ENCODE measurements at regions not wholly inside any gene's neighbourhood (a gene's known extent, or its start where the extent isn't known, plus 50 kb on each side); places are given as distances from the start of the nearest gene placed in this dataset.
"Not testable (repeated sequence)": the region's sequence is repeated elsewhere in the genome, so short reads cannot be mapped to it uniquely, and the experiment has no call there.

- Histone ChIP-seq H3K18ac (ENCODE audit: low read length) (no peak overlapping the region), H3K4ac (ENCODE audit: low read depth, low read length) (no peak overlapping the region), H2AK5ac (ENCODE audit: low read length) (no peak overlapping the region), H3K4me3 (ENCODE audit: low read length) (no peak overlapping the region), H4K5ac (ENCODE audit: low read length) (no peak overlapping the region), H3K4me1 (ENCODE audit: control insufficient read depth, low read depth, low read length) (peaks cover 8% of the 10 kb centered on the region), H2BK120ac (ENCODE audit: low read depth, low read length) (no peak overlapping the region), H3K79me2 (ENCODE audit: control insufficient read depth, insufficient read depth, low read length) (no peaks in the 10 kb centered on the region), H3K27me3 (ENCODE audit: insufficient read depth, low read length, poor library complexity) (no peaks in the 10 kb centered on the region), H2BK15ac (replicated peaks; ENCODE audit: low read depth) (no peak overlapping the region), H2BK5ac (ENCODE audit: low read length) (no peak overlapping the region), H3K23ac (ENCODE audit: low read length) (no peak overlapping the region), H3K4me2 (ENCODE audit: low read length) (no peak overlapping the region), H4K8ac (ENCODE audit: low read depth, low read length) (no peak overlapping the region), H3K27ac (ENCODE audit: low read depth, low read length) (no peak overlapping the region), H3K36me3 (ENCODE audit: control insufficient read depth, insufficient read depth, low read length) (no peaks in the 10 kb centered on the region), H3K79me1 (ENCODE audit: low read length) (no peaks in the 10 kb centered on the region), H3K9ac (ENCODE audit: low read length) (no peak overlapping the region), H3K56ac (ENCODE audit: low read length) (peak overlapping the region; percentile 54)
- whole genome bisulfite sequencing (ENCODE audit: extremely low coverage, insufficient coverage, low lambda C conversion rate) = no CpG with 5 or more reads among the region's 4 CpGs
- DNase-seq = peak; percentile 75
These were observed 263.5 kb upstream of the PODXL start for GRCh38 chr7:131819891-131820290.

DNA sequence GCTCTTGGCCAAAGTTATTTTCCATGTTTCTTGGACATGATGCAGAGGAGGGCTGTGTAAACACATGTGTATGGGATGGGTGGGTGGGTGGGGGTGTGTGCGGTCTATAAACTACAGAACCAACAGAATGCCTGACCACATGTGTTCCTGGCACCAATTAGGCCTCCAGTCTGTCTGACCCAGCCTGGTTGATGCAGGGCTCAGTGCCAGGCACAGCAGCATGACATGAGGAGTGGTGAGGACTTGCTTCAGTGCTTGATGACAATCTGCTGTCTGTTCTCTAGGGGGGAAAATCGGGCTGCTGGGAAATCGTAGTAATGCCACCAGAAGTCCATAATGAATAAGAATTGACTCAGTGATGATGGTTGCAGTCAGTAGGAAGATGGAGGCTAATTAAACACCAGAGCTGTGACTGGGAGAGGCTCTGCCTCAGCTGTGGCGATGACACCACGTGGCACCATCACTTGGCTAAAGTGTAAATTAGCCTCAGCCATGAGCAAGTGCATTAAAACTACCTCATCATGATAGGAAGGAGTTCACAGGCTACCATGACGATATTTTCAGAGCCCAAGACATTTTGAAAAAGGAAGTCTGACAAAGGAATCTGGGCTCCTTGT is 260.1 kb upstream of the PODXL start:
- Histone ChIP-seq H2AK5ac (ENCODE audit: low read length) (no peak overlapping the region), H3K18ac (ENCODE audit: low read length) (no peak overlapping the region), H3K9ac (ENCODE audit: low read length) (no peak overlapping the region), H2BK120ac (ENCODE audit: low read depth, low read length) (no peak overlapping the region), H4K8ac (ENCODE audit: low read depth, low read length) (no peak overlapping the region), H3K79me2 (ENCODE audit: control insufficient read depth, insufficient read depth, low read length) (no peaks in the 10 kb centered on the region), H2BK5ac (ENCODE audit: low read length) (no peak overlapping the region), H3K36me3 (ENCODE audit: control insufficient read depth, insufficient read depth, low read length) (no peaks in the 10 kb centered on the region), H3K27me3 (ENCODE audit: insufficient read depth, low read length, poor library complexity) (no peaks in the 10 kb centered on the region), H2BK15ac (replicated peaks; ENCODE audit: low read depth) (no peak overlapping the region), H3K4me3 (ENCODE audit: low read length) (no peak overlapping the region), H3K56ac (ENCODE audit: low read length) (no peak overlapping the region), H4K5ac (ENCODE audit: low read length) (no peak overlapping the region), H3K4me1 (ENCODE audit: control insufficient read depth, low read depth, low read length) (peaks cover 8% of the 10 kb centered on the region), H3K4ac (ENCODE audit: low read depth, low read length) (no peak overlapping the region), H3K4me2 (ENCODE audit: low read length) (no peak overlapping the region), H3K27ac (ENCODE audit: low read depth, low read length) (no peak overlapping the region), H3K23ac (ENCODE audit: low read length) (no peak overlapping the region), H3K79me1 (ENCODE audit: low read length) (no peaks in the 10 kb centered on the region)
- no peak for DNase-seq
- no CpG with 5 or more reads among the region's 6 CpGs for WGBS (ENCODE audit: extremely low coverage, insufficient coverage, low lambda C conversion rate)

GRCh38 chr7:131808736-131809135 is 252.3 kb upstream of the PODXL start:
- no peak overlapping the region for H2BK5ac ChIP-seq (ENCODE audit: low read length)
- no peak overlapping the region for H3K4me3 ChIP-seq (ENCODE audit: low read length)
- no peak overlapping the region for H3K23ac ChIP-seq (ENCODE audit: low read length)
- H3K4me2 ChIP-seq (ENCODE audit: low read length) = no peak overlapping the region
- no peak overlapping the region for H3K56ac ChIP-seq (ENCODE audit: low read length)
- no peak overlapping the region for H3K4ac ChIP-seq (ENCODE audit: low read depth, low read length)
- no peaks in the 10 kb centered on the region for H3K27me3 ChIP-seq (ENCODE audit: insufficient read depth, low read length, poor library complexity)
- H3K9ac ChIP-seq (ENCODE audit: low read length) = no peak overlapping the region
- H2AK5ac ChIP-seq (ENCODE audit: low read length) = no peak overlapping the region
- H3K18ac ChIP-seq (ENCODE audit: low read length) = no peak overlapping the region
- no peaks in the 10 kb centered on the region for H3K79me2 ChIP-seq (ENCODE audit: control insufficient read depth, insufficient read depth, low read length)
- H3K36me3 ChIP-seq (ENCODE audit: control insufficient read depth, insufficient read depth, low read length) = no peaks in the 10 kb centered on the region
- no peak overlapping the region for H2BK15ac ChIP-seq (replicated peaks; ENCODE audit: low read depth)
- WGBS (ENCODE audit: extremely low coverage, insufficient coverage, low lambda C conversion rate) = no CpG with 5 or more reads among the region's 2 CpGs
- H3K4me1 ChIP-seq (ENCODE audit: control insufficient read depth, low read depth, low read length) = no peaks in the 10 kb centered on the region
- no peak overlapping the region for H3K27ac ChIP-seq (ENCODE audit: low read depth, low read length)
- H2BK120ac ChIP-seq (ENCODE audit: low read depth, low read length) = no peak overlapping the region
- no peaks in the 10 kb centered on the region for H3K79me1 ChIP-seq (ENCODE audit: low read length)
- no peak overlapping the region for H4K8ac ChIP-seq (ENCODE audit: low read depth, low read length)
- no peak for DNase-seq
- H4K5ac ChIP-seq (ENCODE audit: low read length) = no peak overlapping the region

GRCh38 chr7:131808156-131808555 is 251.7 kb upstream of the PODXL start:
- not testable (repeated sequence) for H3K56ac ChIP-seq (ENCODE audit: low read length); H3K4me1 ChIP-seq (ENCODE audit: control insufficient read depth, low read depth, low read length); H3K4ac ChIP-seq (ENCODE audit: low read depth, low read length); H2BK15ac ChIP-seq (replicated peaks; ENCODE audit: low read depth); H3K27ac ChIP-seq (ENCODE audit: low read depth, low read length); H3K36me3 ChIP-seq (ENCODE audit: control insufficient read depth, insufficient read depth, low read length); DNase-seq; H3K79me2 ChIP-seq (ENCODE audit: control insufficient read depth, insufficient read depth, low read length); H3K23ac ChIP-seq (ENCODE audit: low read length); H4K8ac ChIP-seq (ENCODE audit: low read depth, low read length); H3K4me2 ChIP-seq (ENCODE audit: low read length); H2BK5ac ChIP-seq (ENCODE audit: low read length); H3K9ac ChIP-seq (ENCODE audit: low read length); H3K79me1 ChIP-seq (ENCODE audit: low read length); H3K18ac ChIP-seq (ENCODE audit: low read length); H3K4me3 ChIP-seq (ENCODE audit: low read length); H3K27me3 ChIP-seq (ENCODE audit: insufficient read depth, low read length, poor library complexity); H4K5ac ChIP-seq (ENCODE audit: low read length); H2BK120ac ChIP-seq (ENCODE audit: low read depth, low read length); H2AK5ac ChIP-seq (ENCODE audit: low read length)
- WGBS (ENCODE audit: extremely low coverage, insufficient coverage, low lambda C conversion rate) = no CpG with 5 or more reads among the region's 8 CpGs

DNA sequence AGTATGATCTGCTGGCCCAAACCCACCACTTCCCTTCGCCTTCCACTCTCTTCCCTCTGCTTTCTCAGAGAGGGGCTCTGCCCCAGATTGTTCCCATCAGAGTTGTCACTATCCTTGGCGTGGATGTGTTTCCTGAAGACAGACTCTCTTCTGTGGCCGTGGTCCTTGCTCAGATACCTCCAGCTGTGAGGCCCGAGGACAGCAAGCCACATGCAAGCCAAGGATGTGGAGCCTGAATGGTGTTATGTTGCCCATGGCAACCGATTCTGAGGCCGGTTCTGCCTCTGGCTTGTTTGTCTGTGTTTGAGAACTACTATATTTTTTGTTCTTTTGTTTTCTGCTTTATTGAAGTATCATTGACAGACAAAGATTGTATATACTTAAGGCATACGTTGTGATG is 247.4 kb upstream of the PODXL start:
- no peaks in the 10 kb centered on the region for H3K79me1 ChIP-seq (ENCODE audit: low read length)
- peak; percentile 50 for DNase-seq
- no peak overlapping the region for H3K9ac ChIP-seq (ENCODE audit: low read length)
- H3K18ac ChIP-seq (ENCODE audit: low read length) = no peak overlapping the region
- H2BK5ac ChIP-seq (ENCODE audit: low read length) = no peak overlapping the region
- no peak overlapping the region for H4K8ac ChIP-seq (ENCODE audit: low read depth, low read length)
- no peak overlapping the region for H3K4me2 ChIP-seq (ENCODE audit: low read length)
- no peak overlapping the region for H4K5ac ChIP-seq (ENCODE audit: low read length)
- H2BK15ac ChIP-seq (replicated peaks; ENCODE audit: low read depth) = no peak overlapping the region
- no peak overlapping the region for H3K4ac ChIP-seq (ENCODE audit: low read depth, low read length)
- H3K23ac ChIP-seq (ENCODE audit: low read length) = no peak overlapping the region
- no peak overlapping the region for H2AK5ac ChIP-seq (ENCODE audit: low read length)
- H3K4me3 ChIP-seq (ENCODE audit: low read length) = no peak overlapping the region
- no CpG with 5 or more reads among the region's 7 CpGs for WGBS (ENCODE audit: extremely low coverage, insufficient coverage, low lambda C conversion rate)
- no peaks in the 10 kb centered on the region for H3K79me2 ChIP-seq (ENCODE audit: control insufficient read depth, insufficient read depth, low read length)
- H3K36me3 ChIP-seq (ENCODE audit: control insufficient read depth, insufficient read depth, low read length) = no peaks in the 10 kb centered on the region
- peaks cover 2% of the 10 kb centered on the region for H3K4me1 ChIP-seq (ENCODE audit: control insufficient read depth, low read depth, low read length)
- H3K27me3 ChIP-seq (ENCODE audit: insufficient read depth, low read length, poor library complexity) = no peaks in the 10 kb centered on the region
- no peak overlapping the region for H3K56ac ChIP-seq (ENCODE audit: low read length)
- H2BK120ac ChIP-seq (ENCODE audit: low read depth, low read length) = no peak overlapping the region
- H3K27ac ChIP-seq (ENCODE audit: low read depth, low read length) = no peak overlapping the region

DNA sequence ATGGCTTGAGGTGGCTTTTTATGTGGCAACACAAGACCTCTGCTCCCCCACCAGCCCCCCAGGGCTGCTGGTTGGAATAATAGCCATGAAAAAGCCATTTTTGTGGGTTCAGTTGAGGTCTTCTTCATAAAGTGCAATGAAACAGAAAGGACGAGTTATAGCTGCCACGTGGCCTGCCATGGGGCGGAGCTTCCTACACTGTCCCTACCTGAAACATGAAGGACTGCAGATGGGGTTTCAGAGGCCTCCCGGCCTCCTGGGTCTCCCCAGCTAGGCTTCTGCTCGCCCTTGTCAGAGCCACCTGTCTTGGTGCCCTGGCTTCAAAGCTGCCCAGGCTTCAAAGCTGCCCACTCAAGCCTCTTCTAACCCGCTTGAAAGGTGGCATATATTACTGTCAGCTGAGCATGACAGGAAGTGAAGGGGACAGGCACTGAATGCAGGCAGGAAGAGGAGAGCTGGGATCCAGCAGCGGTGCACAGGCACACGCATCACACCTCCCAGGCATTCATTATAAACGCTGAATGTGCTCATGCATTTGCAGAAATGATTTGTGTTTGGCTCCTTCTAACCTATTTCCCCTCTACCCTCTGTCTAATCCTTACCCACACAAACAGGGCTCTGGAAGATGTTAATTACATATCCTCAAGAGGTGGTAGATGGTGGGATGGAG is 245.9 kb upstream of the PODXL start:
- no peak overlapping the region for H3K4ac ChIP-seq (ENCODE audit: low read depth, low read length)
- no peaks in the 10 kb centered on the region for H3K79me1 ChIP-seq (ENCODE audit: low read length)
- no peak overlapping the region for H2BK120ac ChIP-seq (ENCODE audit: low read depth, low read length)
- H3K27me3 ChIP-seq (ENCODE audit: insufficient read depth, low read length, poor library complexity) = no peaks in the 10 kb centered on the region
- no peak overlapping the region for H4K5ac ChIP-seq (ENCODE audit: low read length)
- no CpG with 5 or more reads among the region's 9 CpGs for WGBS (ENCODE audit: extremely low coverage, insufficient coverage, low lambda C conversion rate)
- DNase-seq = no peak
- H2BK15ac ChIP-seq (replicated peaks; ENCODE audit: low read depth) = no peak overlapping the region
- no peaks in the 10 kb centered on the region for H3K36me3 ChIP-seq (ENCODE audit: control insufficient read depth, insufficient read depth, low read length)
- no peak overlapping the region for H2AK5ac ChIP-seq (ENCODE audit: low read length)
- no peak overlapping the region for H3K18ac ChIP-seq (ENCODE audit: low read length)
- H2BK5ac ChIP-seq (ENCODE audit: low read length) = no peak overlapping the region
- no peak overlapping the region for H3K4me2 ChIP-seq (ENCODE audit: low read length)
- H3K23ac ChIP-seq (ENCODE audit: low read length) = no peak overlapping the region
- H4K8ac ChIP-seq (ENCODE audit: low read depth, low read length) = no peak overlapping the region
- H3K9ac ChIP-seq (ENCODE audit: low read length) = no peak overlapping the region
- H3K56ac ChIP-seq (ENCODE audit: low read length) = no peak overlapping the region
- H3K4me1 ChIP-seq (ENCODE audit: control insufficient read depth, low read depth, low read length) = peaks cover 2% of the 10 kb centered on the region
- no peak overlapping the region for H3K27ac ChIP-seq (ENCODE audit: low read depth, low read length)
- H3K79me2 ChIP-seq (ENCODE audit: control insufficient read depth, insufficient read depth, low read length) = no peaks in the 10 kb centered on the region
- H3K4me3 ChIP-seq (ENCODE audit: low read length) = no peak overlapping the region

Measured in mesendoderm (in vitro differentiated cells).